ENCODE measurements at regions not wholly inside any gene's neighbourhood (a gene's known extent, or its start where the extent isn't known, plus 50 kb on each side); places are given as distances from the start of the nearest gene placed in this dataset.
A peak's percentile ranks its signal among the peaks of the same experiment; 100 is the strongest.
"Not testable (repeated sequence)": the region's sequence is repeated elsewhere in the genome, so short reads cannot be mapped to it uniquely, and the experiment has no call there.

DNA sequence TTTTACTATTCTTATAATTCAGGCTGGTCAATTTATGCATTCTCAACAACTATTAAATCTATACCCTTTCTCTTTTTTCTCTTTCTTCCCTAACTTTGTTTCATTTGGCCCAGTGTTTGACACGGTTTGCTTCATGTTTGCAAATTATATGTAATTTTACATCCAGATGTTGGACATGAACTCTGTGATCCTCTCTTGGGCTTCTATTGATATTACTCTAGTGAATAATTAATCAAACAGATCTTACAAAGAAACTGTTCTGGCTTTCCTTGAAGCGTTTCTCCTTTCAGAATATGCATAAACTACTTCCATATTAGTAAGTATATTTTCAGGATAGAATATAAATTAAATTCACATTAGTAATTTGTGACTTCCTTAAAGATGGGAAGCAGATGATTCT lies 225.1 kb upstream of the TMEFF2 start:
- DNase-seq (ENCODE audit: insufficient read length, low spot score) (no peak), FAIRE-seq (no peak)
- TF ChIP-seq, protein P1, sequence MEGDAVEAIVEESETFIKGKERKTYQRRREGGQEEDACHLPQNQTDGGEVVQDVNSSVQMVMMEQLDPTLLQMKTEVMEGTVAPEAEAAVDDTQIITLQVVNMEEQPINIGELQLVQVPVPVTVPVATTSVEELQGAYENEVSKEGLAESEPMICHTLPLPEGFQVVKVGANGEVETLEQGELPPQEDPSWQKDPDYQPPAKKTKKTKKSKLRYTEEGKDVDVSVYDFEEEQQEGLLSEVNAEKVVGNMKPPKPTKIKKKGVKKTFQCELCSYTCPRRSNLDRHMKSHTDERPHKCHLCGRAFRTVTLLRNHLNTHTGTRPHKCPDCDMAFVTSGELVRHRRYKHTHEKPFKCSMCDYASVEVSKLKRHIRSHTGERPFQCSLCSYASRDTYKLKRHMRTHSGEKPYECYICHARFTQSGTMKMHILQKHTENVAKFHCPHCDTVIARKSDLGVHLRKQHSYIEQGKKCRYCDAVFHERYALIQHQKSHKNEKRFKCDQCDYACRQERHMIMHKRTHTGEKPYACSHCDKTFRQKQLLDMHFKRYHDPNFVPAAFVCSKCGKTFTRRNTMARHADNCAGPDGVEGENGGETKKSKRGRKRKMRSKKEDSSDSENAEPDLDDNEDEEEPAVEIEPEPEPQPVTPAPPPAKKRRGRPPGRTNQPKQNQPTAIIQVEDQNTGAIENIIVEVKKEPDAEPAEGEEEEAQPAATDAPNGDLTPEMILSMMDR (IDR thresholded peaks at IDR 0.05; ENCODE audit: insufficient read depth, missing control alignments), result no peak

DNA sequence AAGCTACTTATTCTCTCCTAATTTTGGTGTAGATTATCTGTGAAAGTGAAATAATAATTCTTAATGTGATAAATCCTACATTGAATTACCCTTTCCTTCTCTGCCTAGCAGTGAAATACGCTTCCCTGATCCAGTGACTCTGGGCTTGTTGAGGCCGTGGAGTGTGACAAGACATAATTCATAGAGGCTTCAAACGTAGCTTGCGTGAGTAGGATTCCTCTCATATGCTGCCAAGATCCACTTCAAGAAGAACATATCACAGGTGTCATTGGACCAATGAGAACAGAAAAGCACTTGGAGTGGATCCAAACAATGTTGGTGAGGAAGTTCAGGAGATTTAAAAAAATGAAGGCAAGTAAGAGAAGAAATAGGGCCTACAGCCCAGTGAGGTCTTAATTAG lies 221.3 kb upstream of the TMEFF2 start:
- FAIRE-seq (peak; percentile 29), DNase-seq (ENCODE audit: insufficient read length, low spot score) (no peak)
- TF ChIP-seq, protein P1 (IDR thresholded peaks at IDR 0.05; ENCODE audit: insufficient read depth, missing control alignments), result no peak

DNA sequence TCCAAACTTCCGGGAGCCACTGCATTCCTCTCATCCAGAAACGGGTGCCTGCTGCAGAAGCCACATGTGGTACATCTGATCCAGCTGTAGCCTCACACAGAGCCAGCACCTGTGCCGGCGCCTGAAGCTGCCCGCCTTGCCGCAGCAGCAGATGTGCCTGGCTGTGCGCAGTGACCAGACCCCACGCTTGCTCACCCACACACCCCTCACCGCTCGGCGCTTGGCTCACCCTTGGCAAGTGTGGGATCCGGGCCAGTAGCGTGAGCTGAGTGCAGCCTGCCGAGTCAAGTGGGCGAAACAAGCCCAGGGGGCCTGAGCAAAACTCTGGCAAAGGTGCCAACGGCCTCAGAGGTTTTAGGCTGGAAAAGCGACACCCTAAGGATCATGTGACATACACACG lies 220.1 kb upstream of the TMEFF2 start:
- no peak for DNase-seq (ENCODE audit: insufficient read length, low spot score)
- TF ChIP-seq, protein P1 (IDR thresholded peaks at IDR 0.05; ENCODE audit: insufficient read depth, missing control alignments), result no peak
- no peak for FAIRE-seq

DNA sequence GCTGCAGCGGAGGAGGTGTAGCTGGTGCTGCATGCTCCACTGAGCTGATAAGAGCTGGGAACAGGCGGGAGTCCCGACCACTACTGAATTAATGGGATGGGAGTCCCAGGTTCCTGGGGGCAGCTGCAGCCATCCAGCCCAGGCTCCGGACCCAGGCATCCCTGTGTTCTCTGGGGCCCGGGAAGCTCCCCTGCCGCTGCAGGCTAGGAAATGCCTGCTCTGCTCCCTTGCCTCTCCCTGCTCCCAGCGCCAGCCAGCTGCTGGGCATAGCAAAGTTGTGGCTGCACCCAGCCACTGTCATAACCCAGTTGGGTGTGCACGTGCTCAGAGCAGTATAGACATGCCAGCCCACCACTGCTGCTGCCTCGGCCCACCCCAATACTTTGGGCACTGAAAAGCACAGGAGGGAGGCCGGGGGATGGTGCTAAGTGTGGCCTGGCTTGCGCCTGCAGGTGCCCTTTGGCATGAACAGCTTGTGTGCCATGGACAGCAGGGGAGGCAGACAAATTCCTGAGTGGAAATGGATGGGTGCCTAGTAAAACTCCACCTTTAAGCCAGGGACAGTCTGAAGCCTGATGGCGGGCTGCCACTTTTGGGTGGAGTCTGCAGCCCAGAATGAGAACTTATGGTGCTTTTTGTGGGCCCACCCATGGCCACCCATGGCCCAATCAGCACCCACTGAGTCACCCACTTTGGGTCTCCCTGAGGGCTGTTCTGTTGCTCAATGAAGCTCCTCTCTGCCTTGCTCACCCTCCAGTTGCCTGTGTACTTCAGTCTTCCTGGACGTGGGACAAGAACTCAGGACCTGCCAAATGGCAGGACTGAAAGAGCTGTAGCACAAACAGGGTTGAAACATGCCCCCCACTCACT lies 219.3 kb upstream of the TMEFF2 start:
- TF ChIP-seq, protein P1 (IDR thresholded peaks at IDR 0.05; ENCODE audit: insufficient read depth, missing control alignments), result no peak
- FAIRE-seq (no peak), DNase-seq (ENCODE audit: insufficient read length, low spot score) (no peak)

DNA sequence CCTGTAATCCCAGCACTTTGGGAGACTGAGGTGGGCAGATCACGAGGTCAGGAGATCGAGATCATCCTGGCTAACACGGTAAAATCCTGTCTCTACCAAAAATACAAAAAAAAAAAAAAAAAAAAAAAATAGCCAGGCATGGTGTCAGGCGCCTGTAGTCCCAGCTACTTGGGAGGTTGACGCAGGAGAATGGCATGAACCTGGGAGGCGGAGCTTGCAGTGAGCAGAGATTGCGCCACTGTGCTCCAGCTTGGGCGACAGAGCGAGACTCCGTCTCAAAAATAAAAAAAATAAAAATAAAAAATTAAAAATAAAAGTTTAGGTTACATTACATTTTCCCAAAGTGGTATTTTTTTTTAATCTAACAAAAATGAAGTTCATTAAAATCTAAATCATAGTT lies 218.1 kb upstream of the TMEFF2 start:
- DNase-seq (ENCODE audit: insufficient read length, low spot score); FAIRE-seq: not testable (repeated sequence)

DNA sequence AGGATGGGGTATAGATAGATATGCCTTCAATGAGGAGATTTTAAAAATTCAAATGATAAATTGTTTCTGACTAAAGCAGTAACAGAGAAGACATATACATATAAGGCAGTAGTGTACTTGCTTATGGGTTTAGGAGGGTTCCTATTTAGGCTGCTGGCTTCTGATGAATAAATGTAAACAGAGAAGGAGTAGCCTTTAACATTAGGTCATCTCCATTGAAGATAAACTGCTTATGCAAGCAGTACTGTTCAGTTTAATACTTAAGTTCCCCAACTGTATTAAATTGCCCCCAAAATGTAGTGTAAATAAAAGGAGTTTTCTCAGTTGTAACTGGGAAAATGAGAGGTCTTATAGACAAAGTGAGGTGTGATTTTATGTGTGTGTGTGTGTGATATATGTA lies 217.7 kb upstream of the TMEFF2 start:
- FAIRE-seq, result no peak
- TF ChIP-seq, protein P1 (IDR thresholded peaks at IDR 0.05; ENCODE audit: insufficient read depth, missing control alignments), result no peak
- no peak for DNase-seq (ENCODE audit: insufficient read length, low spot score)

DNA sequence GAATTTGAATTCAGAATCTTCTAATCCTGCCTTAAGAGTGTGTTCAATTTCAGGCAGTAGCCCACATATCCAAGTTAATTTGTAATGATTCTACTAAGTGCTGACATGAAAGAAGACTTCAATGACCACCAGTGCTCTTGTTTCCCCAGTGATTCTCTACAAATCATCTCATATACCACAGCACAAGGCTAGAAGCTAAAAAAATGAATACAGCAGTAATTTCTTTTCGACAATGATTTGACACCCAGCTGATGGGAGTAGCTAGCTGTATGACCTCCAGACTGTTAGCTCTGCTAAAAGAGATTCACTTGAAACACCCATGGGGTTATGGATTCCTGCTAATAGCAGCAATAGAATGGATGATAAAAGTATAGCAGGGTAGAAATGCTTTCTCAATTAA lies 217.0 kb upstream of the TMEFF2 start:
- DNase-seq (ENCODE audit: insufficient read length, low spot score), result no peak
- TF ChIP-seq, protein P1 (IDR thresholded peaks at IDR 0.05; ENCODE audit: insufficient read depth, missing control alignments), result no peak
- FAIRE-seq, result no peak

Measured in D721Med (cell line).